ENCODE measurements at regions not wholly inside any gene's neighbourhood (a gene's known extent, or its start where the extent isn't known, plus 50 kb on each side); places are given as distances from the start of the nearest gene placed in this dataset.
A peak's percentile ranks its signal among the peaks of the same experiment; 100 is the strongest.

GRCh38 chr12:25716842-25717241 is 163.8 kb upstream of the LMNTD1 start:
- Mint-ChIP-seq H3K27me3 (peaks cover 10% of the 10 kb centered on the region), H3K27ac (no peak overlapping the region), H3K4me3 (no peak overlapping the region), H3K4me1 (peaks cover 21% of the 10 kb centered on the region), H3K36me3 (no peaks in the 10 kb centered on the region), H3K9me3 (no peaks in the 10 kb centered on the region)
- ATAC-seq = no peak

- ATAC-seq = no peak
- Mint-ChIP-seq H3K9me3 (no peaks in the 10 kb centered on the region), H3K4me3 (no peak overlapping the region), H3K27ac (no peak overlapping the region), H3K4me1 (peaks cover 14% of the 10 kb centered on the region), H3K36me3 (no peaks in the 10 kb centered on the region), H3K27me3 (peaks cover 10% of the 10 kb centered on the region)
Measured at GRCh38 chr12:25717552-25717951, 164.5 kb upstream of the LMNTD1 start.

- H3K9me3 Mint-ChIP-seq = no peaks in the 10 kb centered on the region
- H3K4me3 Mint-ChIP-seq = no peak overlapping the region
- H3K36me3 Mint-ChIP-seq = no peaks in the 10 kb centered on the region
- ATAC-seq = no peak
- no peak overlapping the region for H3K27ac Mint-ChIP-seq
- H3K27me3 Mint-ChIP-seq = peaks cover 11% of the 10 kb centered on the region
- H3K4me1 Mint-ChIP-seq = peaks cover 8% of the 10 kb centered on the region
Measured at GRCh38 chr12:25718081-25718731, 165.1 kb upstream of the LMNTD1 start.

- H3K4me1 Mint-ChIP-seq = no peaks in the 10 kb centered on the region
Measured at GRCh38 chr12:25719505-25719904, 166.4 kb upstream of the LMNTD1 start.

GRCh38 chr12:25723336-25723735 is 170.3 kb upstream of the LMNTD1 start:
- H3K4me3 Mint-ChIP-seq = no peak overlapping the region
- no peaks in the 10 kb centered on the region for H3K4me1 Mint-ChIP-seq
- no peak overlapping the region for H3K27ac Mint-ChIP-seq
- no peak for ATAC-seq
- H3K36me3 Mint-ChIP-seq = no peaks in the 10 kb centered on the region
- H3K9me3 Mint-ChIP-seq = no peaks in the 10 kb centered on the region
- H3K27me3 Mint-ChIP-seq = peaks cover 19% of the 10 kb centered on the region

More at GRCh38 chr12:25719505-25719904, 166.4 kb upstream of the LMNTD1 start:
- no peaks in the 10 kb centered on the region for H3K9me3 Mint-ChIP-seq
- H3K4me3 Mint-ChIP-seq = no peak overlapping the region
- no peaks in the 10 kb centered on the region for H3K36me3 Mint-ChIP-seq
- H3K27ac Mint-ChIP-seq = no peak overlapping the region
- no peak for ATAC-seq
- peaks cover 19% of the 10 kb centered on the region for H3K27me3 Mint-ChIP-seq

- H3K27ac Mint-ChIP-seq = no peak overlapping the region
- no peaks in the 10 kb centered on the region for H3K36me3 Mint-ChIP-seq
- H3K4me3 Mint-ChIP-seq = no peak overlapping the region
- no peaks in the 10 kb centered on the region for H3K4me1 Mint-ChIP-seq
- no peak for ATAC-seq
- H3K9me3 Mint-ChIP-seq = no peaks in the 10 kb centered on the region
- H3K27me3 Mint-ChIP-seq = peaks cover 14% of the 10 kb centered on the region
Measured at GRCh38 chr12:25723921-25724491, 170.9 kb upstream of the LMNTD1 start.

- no peaks in the 10 kb centered on the region for H3K36me3 Mint-ChIP-seq
- ATAC-seq = no peak
- no peaks in the 10 kb centered on the region for H3K4me1 Mint-ChIP-seq
- H3K9me3 Mint-ChIP-seq = peaks cover 4% of the 10 kb centered on the region
- peaks cover 9% of the 10 kb centered on the region for H3K27me3 Mint-ChIP-seq
- no peak overlapping the region for H3K4me3 Mint-ChIP-seq
- no peak overlapping the region for H3K27ac Mint-ChIP-seq
Measured at GRCh38 chr12:25725470-25725869, 172.4 kb upstream of the LMNTD1 start.

GRCh38 chr12:25725931-25726330 is 172.8 kb upstream of the LMNTD1 start:
- ATAC-seq = no peak
- Mint-ChIP-seq H3K27me3 (peaks cover 9% of the 10 kb centered on the region), H3K36me3 (no peaks in the 10 kb centered on the region), H3K4me1 (no peaks in the 10 kb centered on the region), H3K27ac (no peak overlapping the region), H3K9me3 (peaks cover 4% of the 10 kb centered on the region), H3K4me3 (no peak overlapping the region)

- Mint-ChIP-seq H3K9me3 (peaks cover 4% of the 10 kb centered on the region), H3K4me3 (no peak overlapping the region), H3K27ac (no peak overlapping the region), H3K27me3 (peaks cover 17% of the 10 kb centered on the region), H3K36me3 (no peaks in the 10 kb centered on the region), H3K4me1 (no peaks in the 10 kb centered on the region)
- no peak for ATAC-seq
Measured at GRCh38 chr12:25728056-25728595, 175.0 kb upstream of the LMNTD1 start.

GRCh38 chr12:25730489-25731349 is 177.6 kb upstream of the LMNTD1 start:
- H3K4me3 Mint-ChIP-seq = no peak overlapping the region
- ATAC-seq = peak; percentile 53
- H3K36me3 Mint-ChIP-seq = no peaks in the 10 kb centered on the region
- H3K27ac Mint-ChIP-seq = no peak overlapping the region
- peaks cover 17% of the 10 kb centered on the region for H3K27me3 Mint-ChIP-seq
- H3K4me1 Mint-ChIP-seq = no peaks in the 10 kb centered on the region
- H3K9me3 Mint-ChIP-seq = peaks cover 4% of the 10 kb centered on the region

GRCh38 chr12:25733541-25733940 is 180.5 kb upstream of the LMNTD1 start:
- Mint-ChIP-seq H3K27ac (no peak overlapping the region), H3K9me3 (peaks cover 7% of the 10 kb centered on the region), H3K4me1 (no peaks in the 10 kb centered on the region), H3K27me3 (peaks cover 43% of the 10 kb centered on the region), H3K4me3 (no peak overlapping the region), H3K36me3 (no peaks in the 10 kb centered on the region)
- ATAC-seq = no peak

- Mint-ChIP-seq H3K36me3 (no peaks in the 10 kb centered on the region), H3K27ac (no peak overlapping the region), H3K4me1 (no peaks in the 10 kb centered on the region), H3K27me3 (peaks cover 43% of the 10 kb centered on the region), H3K4me3 (no peak overlapping the region), H3K9me3 (peaks cover 7% of the 10 kb centered on the region)
- peak; percentile 70 for ATAC-seq
Measured at GRCh38 chr12:25734529-25735180, 181.6 kb upstream of the LMNTD1 start.

- H3K4me1 Mint-ChIP-seq = no peaks in the 10 kb centered on the region
- H3K27ac Mint-ChIP-seq = no peak overlapping the region
- no peak overlapping the region for H3K4me3 Mint-ChIP-seq
- H3K36me3 Mint-ChIP-seq = no peaks in the 10 kb centered on the region
- H3K9me3 Mint-ChIP-seq = peaks cover 3% of the 10 kb centered on the region
- ATAC-seq = no peak
- peaks cover 38% of the 10 kb centered on the region for H3K27me3 Mint-ChIP-seq
Measured at GRCh38 chr12:25740617-25741016, 187.5 kb upstream of the LMNTD1 start.

GRCh38 chr12:25741917-25742316 is 188.8 kb upstream of the LMNTD1 start:
- Mint-ChIP-seq H3K4me3 (no peak overlapping the region), H3K4me1 (no peaks in the 10 kb centered on the region), H3K27ac (no peak overlapping the region), H3K9me3 (peaks cover 3% of the 10 kb centered on the region), H3K36me3 (no peaks in the 10 kb centered on the region), H3K27me3 (peaks cover 25% of the 10 kb centered on the region)
- no peak for ATAC-seq

- H3K36me3 Mint-ChIP-seq = no peaks in the 10 kb centered on the region
- H3K4me1 Mint-ChIP-seq = no peaks in the 10 kb centered on the region
- no peak overlapping the region for H3K27ac Mint-ChIP-seq
- H3K9me3 Mint-ChIP-seq = no peaks in the 10 kb centered on the region
- no peak for ATAC-seq
- peaks cover 11% of the 10 kb centered on the region for H3K27me3 Mint-ChIP-seq
- H3K4me3 Mint-ChIP-seq = no peak overlapping the region
Measured at GRCh38 chr12:25743679-25744215, 190.7 kb upstream of the LMNTD1 start.

Measured in stimulated activated memory B cell treated with anti-CD40 and anti-IgM and Interleukin-4, amounts not matched to agents 10 μg/mL and 1 μg/mL and 100 μg/mL, for 72 hours (primary cell).